ENCODE measurements at regions not wholly inside any gene's neighbourhood (a gene's known extent, or its start where the extent isn't known, plus 50 kb on each side); places are given as distances from the start of the nearest gene placed in this dataset.

- TF ChIP-seq EZH2 (IDR thresholded peaks at IDR 0.05) (no peak), EZH2phosphoT487 (IDR thresholded peaks at IDR 0.05) (no peak)
- TF ChIP-seq, protein P1, sequence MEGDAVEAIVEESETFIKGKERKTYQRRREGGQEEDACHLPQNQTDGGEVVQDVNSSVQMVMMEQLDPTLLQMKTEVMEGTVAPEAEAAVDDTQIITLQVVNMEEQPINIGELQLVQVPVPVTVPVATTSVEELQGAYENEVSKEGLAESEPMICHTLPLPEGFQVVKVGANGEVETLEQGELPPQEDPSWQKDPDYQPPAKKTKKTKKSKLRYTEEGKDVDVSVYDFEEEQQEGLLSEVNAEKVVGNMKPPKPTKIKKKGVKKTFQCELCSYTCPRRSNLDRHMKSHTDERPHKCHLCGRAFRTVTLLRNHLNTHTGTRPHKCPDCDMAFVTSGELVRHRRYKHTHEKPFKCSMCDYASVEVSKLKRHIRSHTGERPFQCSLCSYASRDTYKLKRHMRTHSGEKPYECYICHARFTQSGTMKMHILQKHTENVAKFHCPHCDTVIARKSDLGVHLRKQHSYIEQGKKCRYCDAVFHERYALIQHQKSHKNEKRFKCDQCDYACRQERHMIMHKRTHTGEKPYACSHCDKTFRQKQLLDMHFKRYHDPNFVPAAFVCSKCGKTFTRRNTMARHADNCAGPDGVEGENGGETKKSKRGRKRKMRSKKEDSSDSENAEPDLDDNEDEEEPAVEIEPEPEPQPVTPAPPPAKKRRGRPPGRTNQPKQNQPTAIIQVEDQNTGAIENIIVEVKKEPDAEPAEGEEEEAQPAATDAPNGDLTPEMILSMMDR (IDR thresholded peaks at IDR 0.05), result no peak
These were observed 680.4 kb downstream of the TDRD15 start for GRCh38 chr2:21804151-21804550.
